Smooth muscle cell of the brain vasculature (primary cell): ENCODE measurements at regions not wholly inside any gene's neighbourhood (a gene's known extent, or its start where the extent isn't known, plus 50 kb on each side); places are given as distances from the start of the nearest gene placed in this dataset.
"Not testable (repeated sequence)": the region's sequence is repeated elsewhere in the genome, so short reads cannot be mapped to it uniquely, and the experiment has no call there.

Experiments used
- DNase-seq: peaks from one replicate; pipeline ENCODE4 v3.0.0-alpha.2; 2012; ENCODE audit warnings: low read depth, low spot score

DNA sequence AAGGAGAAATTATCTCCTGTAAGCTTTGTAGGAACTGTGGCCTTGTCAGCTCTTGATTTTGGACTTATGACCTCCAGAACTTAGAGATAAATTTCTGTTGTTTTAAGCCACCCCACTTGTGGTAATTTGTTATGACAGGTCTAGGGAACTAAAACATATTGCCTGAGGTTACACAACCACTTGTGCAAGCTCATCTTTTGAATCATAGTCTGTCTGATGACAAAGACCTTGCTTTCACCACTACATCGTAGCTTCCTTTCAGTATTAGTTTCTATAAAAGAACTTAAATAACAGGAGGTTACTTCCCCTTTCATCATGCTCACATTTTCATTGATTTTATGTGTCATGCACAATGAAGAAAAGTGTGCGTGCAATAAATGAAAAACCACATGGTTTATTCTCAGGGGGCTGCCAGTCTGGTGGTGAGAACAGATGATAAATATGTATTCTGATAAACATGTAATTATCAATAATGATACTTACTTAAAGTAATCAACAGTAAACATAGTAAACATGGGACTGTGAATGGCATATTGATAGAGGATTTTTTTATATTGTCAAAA lies 690.0 kb upstream of the HS3ST1 start:
- no peak for DNase-seq

DNA sequence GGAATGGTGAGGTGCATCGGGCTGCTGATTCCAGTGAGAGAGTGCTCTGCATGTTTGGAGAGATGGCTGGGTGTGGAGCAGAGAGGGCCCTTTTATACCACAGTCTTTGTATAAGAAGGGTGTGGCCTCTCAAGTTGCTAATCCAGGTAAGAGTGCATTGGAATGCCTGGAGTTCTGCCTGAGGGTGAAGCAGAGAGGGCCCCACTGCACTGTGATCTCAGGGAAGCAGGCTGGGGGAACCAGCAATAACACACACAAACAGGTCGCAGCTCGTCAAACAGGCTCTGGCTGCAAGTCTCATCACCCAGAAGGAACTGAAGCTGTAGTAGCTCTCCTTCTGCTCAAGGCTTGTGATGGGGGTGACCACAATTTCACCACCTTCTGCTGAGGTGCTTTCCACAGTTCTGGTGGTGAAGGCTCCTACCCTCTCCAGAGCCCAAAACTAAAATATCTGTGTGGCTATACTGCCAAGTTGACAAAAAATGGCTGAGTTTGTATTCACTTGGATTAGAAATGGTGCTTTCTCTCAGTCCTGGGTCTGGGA lies 687.4 kb upstream of the HS3ST1 start:
- no peak for DNase-seq

DNA sequence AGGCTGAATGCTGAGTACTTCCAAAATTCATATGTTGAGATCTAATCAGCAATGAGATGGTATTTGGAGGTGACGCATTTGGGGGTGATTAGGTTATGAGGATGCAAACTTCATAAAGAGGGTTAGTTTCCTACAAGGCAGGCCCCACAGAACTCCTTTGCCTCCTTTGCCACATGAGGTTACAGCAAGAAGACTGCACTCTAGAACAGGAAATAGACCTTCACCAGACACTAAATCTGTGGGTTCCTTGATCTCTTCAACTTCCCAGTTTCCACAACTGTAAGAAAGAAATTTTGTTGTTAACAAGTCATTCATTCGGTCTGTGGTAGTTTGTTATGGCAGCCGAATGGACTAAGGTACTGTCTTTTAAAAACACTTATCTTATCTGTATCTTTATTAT lies 681.9 kb upstream of the HS3ST1 start:
- DNase-seq: no peak

DNA sequence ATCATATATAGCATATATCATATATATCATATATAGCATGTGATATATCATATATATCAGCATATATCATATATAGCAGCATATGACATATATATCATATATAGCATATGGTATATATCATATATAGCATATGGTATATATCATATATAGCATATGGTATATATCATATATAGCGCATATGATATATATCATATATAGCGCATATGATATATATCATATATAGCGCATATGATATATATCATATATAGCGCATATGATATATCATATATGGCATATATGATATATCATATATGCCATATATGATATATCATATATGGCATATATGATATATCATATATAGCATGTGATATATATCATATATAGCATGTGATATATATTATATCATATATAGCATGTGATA lies 680.4 kb upstream of the HS3ST1 start:
- DNase-seq: not testable (repeated sequence)

DNA sequence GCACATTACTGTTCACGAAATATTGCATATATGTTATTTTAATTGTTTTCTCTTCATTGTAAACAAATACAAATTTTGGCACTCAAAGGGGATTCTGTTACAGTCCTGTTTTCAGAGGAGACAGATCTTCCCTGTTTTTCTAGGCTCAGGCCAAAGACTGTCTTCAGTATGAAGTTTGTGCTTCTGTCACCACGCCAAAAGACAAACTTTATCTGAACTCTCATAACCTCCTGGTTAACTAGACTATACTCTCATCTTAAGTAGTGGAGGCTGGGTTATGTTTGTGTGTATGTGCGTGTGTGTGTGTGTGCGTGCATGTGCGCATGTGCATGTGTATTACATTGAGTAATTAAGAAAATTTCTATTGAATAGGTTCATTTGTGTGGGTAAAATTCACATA lies 676.8 kb upstream of the HS3ST1 start:
- DNase-seq: no peak

DNA sequence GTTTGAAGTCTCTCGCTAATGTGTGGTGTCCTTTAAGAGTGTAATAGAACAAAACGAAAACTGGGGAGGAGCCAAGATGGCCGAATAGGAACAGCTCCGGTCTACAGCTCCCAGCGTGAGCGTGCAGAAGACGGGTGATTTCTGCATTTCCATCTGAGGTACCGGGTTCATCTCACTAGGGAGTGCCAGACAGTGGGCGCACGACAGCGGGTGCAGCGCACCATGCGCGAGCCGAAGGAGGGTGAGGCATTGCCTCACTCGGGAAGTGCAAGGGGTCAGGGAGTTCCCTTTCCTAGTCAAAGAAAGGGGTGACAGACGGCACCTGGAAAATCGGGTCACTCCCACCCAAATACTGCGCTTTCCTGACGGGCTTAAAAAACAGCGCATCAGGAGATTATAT lies 661.2 kb upstream of the HS3ST1 start:
- DNase-seq: not testable (repeated sequence)

DNA sequence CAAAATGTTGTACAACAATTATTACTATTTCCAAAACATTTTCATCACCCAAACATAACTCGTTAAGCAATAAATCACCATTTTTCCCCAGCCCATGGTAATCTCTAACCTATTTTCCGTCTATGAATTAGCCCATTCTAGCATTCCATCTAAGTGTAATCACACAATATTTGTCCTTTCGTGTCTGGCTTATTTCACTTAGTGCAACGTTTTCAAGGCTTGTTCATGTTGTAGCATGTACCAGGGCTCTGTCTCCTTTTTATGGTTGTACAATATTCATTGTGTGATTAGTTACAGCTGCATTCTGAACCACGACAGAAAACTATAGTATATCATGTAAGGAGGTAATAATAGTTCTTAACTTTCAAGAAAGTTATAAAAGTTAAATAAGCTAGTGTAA lies 656.0 kb upstream of the HS3ST1 start:
- DNase-seq: no peak

DNA sequence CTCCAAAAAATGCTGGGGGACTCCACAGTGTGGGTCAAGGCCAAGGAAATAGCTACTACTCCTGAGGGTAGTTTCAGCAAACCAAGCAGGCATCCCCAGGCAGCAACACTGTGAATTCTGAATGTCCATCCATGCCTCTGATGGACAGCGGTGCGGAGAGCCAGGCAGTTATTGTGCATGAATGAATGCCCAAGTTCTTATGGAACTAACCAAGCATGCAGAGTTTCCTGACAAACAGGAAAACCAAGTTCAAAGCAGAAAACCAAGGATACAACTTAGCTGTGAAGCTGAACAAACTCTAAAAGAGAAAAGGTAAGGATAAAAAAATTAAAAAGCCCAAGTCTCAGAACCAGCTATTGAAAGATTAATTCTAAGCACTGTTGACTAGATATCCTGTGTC lies 642.6 kb upstream of the HS3ST1 start:
- DNase-seq: no peak

DNA sequence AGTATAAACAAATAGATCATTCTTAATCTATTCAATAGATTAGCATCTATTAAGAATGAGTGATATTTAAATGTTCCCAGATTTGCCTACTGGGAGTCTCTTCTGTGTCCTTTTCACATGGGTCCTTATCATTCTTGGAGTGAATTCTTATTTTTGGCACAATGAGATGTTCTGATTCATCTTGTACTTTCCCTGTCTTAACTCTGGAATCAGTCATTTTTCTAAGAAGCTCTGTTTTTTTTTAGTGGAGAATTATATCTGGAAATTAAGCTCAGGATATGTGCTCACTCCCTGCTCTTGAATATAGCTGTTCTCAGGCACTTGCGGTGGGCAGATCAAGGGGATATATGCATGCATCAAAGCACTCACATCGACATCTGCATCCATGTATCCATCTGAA lies 625.3 kb upstream of the HS3ST1 start:
- no peak for DNase-seq

DNA sequence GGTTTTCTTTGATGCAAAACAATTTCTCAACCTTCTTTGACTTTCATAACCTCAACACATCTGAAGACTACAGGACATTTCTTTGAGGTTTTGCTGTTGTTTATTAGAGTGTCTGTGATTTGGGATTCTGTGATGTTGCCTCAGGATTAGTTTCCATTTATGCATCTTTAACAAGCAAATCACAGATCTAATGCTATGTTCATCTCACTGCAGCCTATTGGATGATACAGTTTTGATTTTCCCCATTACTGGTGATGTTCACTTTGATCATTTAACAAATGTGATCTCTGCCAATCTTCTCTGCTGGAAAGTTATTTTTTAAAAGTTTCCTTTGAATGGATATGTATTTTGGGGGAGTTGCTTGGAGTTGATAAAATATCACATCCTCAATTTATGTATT lies 624.9 kb upstream of the HS3ST1 start:
- DNase-seq: no peak

DNA sequence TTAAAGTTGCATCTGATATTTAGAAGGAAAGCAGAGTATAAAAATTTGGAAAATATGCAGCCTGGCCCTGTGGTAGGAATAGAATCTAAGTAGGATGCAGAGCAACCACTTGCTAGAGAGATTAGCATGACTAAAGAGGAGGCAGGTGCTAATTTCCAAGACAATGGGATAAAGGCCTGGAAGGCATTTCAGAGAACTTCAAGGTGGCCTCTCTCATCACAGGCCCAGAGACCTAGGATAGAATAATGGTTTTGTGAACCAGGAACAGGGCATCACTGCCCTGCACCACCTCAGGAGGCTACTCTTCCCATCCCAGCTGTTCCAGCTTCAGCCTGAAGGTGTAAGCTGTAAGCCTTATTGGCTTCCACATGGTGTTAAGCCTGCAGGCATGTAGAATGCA lies 621.7 kb upstream of the HS3ST1 start:
- DNase-seq: no peak

DNA sequence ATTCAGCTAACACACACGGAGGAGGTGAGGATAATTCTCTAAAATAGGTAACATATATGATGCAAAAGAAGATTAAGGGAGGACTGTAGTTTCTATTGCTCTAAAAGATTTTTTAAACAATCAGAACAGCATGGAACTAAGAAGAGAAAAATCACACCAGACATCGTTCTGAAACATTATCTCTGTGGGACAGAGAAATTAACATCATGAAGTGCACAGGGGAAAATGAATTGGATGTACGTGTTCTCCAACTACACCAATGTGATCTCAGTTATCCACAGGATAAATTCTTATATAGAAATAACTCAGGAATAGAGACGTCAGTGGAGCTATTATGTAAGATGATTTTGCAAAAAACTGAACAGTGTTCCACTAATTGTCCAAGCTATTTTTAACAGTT lies 614.1 kb upstream of the HS3ST1 start:
- no peak for DNase-seq

DNA sequence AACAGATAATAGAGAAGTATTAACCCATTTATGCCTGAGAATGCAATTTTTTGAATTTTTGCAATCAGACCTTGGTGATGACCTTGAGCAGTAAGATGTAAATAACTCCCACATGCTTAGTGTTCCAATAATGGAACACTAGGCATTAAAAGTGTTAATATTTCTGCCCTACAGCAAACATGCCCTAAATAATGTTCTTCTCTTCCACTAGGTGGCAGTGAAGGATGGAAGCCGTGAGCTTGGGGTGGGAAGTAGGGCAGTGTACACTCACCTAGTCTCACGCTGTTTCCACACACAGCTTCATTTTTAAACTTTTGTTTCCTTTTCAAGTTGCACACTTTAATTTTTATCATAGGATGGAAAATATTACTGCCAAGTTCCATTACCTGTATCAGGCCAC lies 613.1 kb upstream of the HS3ST1 start:
- no peak for DNase-seq

DNA sequence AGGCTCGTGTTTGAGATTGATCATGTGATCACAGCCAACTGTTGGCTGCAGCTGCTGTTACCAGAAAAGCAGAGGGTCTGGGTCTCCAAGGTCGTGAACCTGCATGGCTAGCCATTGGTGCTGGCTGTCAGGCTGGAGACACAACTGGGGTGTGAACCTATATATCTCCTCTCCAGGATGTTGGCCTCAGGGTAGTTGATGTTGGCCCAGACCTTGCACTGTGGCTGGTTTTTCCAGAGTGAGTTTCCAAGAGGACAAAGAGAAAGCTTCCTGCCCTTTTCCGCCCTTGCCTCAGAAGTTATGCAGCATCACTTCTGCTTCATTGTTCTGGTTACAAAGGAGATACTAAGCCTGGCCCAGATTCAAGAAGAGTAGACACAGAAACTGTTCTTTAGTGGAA lies 607.8 kb upstream of the HS3ST1 start:
- no peak for DNase-seq

DNA sequence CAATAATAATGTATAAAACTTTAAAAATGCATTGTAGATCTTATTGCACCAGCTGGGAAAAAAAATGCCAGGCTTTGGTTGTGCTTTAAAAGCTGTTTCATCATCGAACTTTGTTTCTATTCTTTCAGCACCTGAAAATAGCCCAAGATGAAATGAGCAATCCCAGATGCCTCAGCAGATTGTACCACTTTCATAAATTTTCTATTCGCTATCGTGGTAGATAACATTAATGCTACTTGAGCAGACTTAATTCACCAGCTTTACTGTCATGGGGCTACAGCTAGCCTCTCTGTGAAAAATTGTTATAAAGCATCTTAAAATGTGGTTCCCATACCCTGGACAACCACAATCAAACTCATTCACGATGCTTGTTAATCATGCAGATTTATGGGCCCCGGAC lies 599.6 kb upstream of the HS3ST1 start:
- DNase-seq: no peak

DNA sequence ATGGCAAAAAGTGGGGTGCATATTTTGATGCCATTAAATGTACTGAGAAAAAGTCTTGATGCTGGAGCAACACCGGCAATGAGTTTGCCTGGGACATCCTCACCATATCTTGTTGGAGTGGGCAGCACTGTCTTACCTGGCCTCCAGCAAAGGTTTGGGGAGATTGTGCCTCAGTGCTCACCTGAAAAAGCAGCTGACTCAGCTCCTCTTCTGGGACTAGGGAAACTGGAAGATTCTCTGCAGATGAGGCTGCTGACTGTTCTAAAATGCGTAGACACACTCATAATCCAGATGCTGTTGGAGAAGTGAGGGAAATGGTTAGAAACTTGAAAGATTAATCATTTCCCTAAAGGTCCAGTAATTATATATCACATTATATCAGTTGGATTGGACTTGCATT lies 593.7 kb upstream of the HS3ST1 start:
- DNase-seq: no peak

DNA sequence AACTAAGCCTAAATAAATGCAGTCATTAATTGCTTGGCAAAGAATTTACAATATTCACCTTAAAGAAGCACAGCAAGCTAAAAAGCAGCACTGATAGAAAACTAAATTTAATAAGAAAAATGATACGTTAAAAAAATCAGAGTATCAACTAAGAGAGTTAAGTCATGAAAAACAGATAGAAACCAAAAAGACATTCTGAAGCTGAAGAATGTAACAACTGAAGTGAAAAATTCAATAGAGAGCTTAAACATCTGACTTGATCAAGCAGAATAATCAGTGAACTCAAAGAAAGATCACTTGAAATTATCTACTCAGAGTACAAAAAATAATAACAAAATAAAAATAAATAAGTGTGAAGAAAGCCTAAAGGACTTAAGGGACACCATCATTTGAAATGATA lies 588.0 kb upstream of the HS3ST1 start:
- no peak for DNase-seq

DNA sequence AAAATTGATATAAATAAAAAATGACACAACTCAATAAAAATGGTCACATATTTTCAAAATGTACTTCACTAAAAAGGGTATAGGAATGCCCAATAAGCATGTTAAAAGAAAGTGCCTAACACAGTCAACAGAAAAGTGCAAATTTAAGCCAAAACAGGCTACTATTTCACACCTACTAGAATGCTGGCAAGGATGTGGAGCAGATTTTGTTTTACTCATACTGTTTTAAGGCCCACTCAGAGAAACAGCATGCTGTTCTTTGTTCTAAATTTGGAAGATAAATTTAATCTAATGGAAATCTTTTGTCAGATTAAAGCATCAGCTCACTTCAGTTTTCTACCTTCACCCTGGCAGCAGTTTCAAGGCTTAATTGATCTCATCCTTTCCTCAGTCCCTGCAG lies 576.8 kb upstream of the HS3ST1 start:
- DNase-seq: no peak

DNA sequence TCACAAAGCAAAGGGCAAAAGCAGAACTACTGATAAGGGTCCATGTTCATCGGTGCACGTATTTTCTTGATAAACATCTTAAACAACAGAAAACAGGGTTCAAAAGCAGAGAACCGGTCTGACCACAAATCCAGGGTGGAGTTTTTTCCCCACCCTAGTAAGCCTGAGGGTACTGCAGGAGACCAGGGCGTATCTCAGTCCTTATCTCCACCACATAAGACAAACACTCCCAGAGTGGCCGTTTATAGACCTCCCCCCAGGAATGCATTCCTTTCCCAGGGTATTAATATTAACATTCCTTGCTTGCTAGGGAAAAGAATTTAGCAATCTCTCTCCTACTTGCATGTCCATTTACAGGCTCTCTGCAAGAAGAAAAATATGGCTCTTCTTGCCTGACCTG lies 567.9 kb upstream of the HS3ST1 start:
- DNase-seq: not testable (repeated sequence)

DNA sequence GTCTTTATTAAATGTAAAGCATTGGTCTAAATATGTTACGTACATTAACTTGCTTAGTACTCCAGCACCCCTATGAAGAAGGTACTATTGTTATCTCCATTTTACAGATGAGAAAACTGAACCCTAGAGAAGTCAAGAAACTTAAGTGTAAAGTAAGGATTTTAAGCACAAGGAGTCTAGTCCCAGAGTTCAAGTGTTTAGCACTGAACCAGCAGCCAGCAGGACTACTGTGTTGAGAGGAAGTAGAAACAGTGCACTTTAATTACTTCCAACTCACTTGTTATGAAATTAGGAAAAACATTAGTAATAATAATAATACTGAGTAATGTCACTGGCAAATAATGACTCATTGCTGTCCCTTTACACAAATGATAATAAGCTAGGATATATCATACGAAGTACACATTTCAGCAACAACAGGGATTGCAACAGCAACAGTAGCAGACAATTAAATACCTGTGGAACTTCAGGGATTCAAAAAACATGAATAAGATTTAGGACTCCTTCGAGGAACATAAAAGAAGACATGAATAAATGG lies 548.1 kb upstream of the HS3ST1 start:
- DNase-seq: no peak

DNA sequence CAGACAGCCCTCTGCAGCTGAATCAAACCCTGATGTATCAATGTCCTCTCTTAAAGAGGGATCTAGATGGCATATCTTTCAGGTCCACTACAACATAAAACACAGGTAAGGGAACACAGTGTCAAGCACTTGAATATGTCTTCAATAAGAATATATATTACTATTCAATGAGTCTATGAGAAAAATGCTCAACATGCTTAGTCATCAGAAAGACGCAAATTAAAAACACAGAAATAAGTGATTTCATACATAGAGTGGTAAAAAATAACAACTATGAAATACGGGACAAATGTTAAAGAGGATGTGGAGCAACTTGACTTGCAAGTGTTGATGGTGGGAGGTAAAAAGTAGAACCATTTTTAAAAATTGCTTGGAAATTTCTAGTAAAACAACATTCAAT lies 544.6 kb upstream of the HS3ST1 start:
- no peak for DNase-seq

DNA sequence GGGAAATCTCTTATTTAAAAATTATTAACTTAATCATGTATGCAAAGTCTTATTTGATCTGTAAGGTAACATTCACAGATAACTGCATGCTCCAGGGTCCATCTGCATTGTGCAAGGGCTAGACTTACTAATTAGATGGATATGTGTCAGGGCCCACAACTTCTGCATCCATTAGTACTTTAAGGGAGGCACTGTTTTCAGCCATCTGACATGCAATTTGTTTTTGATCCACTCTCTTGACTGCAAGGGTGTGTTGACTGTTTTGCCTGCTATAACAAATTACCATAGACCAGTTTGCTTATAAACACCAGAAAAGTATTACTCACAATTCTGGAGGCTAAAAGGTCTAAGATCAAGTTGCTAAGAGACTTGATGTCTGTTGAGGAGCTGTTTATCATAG lies 542.1 kb upstream of the HS3ST1 start:
- no peak for DNase-seq

DNA sequence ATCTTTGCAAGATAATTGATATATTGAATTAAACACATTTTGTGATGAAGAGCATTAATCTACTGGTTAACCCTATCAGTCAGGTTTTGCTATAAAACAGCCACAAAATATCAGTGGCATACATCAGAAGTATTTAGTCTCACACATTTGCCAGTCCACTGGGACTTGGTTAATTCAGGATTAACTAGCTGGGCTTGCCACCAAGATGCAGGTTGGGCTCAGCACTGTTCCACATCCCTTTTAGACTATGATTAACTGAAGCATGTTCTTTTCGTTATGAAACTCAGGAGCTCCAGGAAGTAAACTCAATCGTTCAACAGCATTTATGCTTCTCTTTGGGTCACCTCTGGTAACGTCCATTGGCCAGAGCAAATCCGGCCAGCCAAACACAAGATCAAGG lies 538.1 kb upstream of the HS3ST1 start:
- DNase-seq: no peak

DNA sequence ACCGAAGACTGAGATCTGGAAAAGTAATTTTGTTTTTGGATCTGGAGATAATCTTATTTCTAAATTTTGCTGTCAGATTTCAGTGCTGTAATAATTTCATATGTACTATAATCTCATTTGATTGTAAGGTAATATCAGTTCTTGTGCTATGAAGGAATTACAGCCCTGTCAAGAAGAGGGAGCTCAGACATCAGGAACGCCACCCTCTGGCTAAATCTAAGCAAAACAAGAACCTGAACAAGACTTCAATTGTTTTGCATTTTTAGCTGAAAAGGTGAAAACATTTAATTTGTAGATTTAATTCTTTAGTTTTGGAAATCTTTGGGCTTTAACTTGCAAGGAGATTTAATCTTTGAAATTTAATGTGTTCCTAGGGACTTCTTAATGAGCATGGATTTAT lies 525.4 kb upstream of the HS3ST1 start:
- DNase-seq: no peak
